ENCODE measurements at regions not wholly inside any gene's neighbourhood (a gene's known extent, or its start where the extent isn't known, plus 50 kb on each side); places are given as distances from the start of the nearest gene placed in this dataset.

- H3K27ac ChIP-seq: peak overlapping the region; percentile 85
- TF ChIP-seq, protein P1, sequence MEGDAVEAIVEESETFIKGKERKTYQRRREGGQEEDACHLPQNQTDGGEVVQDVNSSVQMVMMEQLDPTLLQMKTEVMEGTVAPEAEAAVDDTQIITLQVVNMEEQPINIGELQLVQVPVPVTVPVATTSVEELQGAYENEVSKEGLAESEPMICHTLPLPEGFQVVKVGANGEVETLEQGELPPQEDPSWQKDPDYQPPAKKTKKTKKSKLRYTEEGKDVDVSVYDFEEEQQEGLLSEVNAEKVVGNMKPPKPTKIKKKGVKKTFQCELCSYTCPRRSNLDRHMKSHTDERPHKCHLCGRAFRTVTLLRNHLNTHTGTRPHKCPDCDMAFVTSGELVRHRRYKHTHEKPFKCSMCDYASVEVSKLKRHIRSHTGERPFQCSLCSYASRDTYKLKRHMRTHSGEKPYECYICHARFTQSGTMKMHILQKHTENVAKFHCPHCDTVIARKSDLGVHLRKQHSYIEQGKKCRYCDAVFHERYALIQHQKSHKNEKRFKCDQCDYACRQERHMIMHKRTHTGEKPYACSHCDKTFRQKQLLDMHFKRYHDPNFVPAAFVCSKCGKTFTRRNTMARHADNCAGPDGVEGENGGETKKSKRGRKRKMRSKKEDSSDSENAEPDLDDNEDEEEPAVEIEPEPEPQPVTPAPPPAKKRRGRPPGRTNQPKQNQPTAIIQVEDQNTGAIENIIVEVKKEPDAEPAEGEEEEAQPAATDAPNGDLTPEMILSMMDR (conservative IDR thresholded peaks at IDR 0.05): no peak
Measured at GRCh38 chr4:138826322-138826721, 189.3 kb upstream of the NOCT start.

GRCh38 chr4:138821331-138821730 lies 194.2 kb upstream of the NOCT start:
- TF ChIP-seq, protein P1 (conservative IDR thresholded peaks at IDR 0.05): no peak
- H3K27ac ChIP-seq: 0 out of 2 replicates have a peak overlapping the region, but pooled peaks have one; percentile 5

GRCh38 chr4:138816875-138817274 lies 198.7 kb upstream of the NOCT start:
- TF ChIP-seq, protein P1 (conservative IDR thresholded peaks at IDR 0.05): no peak
- no peak overlapping the region for H3K27ac ChIP-seq

DNA sequence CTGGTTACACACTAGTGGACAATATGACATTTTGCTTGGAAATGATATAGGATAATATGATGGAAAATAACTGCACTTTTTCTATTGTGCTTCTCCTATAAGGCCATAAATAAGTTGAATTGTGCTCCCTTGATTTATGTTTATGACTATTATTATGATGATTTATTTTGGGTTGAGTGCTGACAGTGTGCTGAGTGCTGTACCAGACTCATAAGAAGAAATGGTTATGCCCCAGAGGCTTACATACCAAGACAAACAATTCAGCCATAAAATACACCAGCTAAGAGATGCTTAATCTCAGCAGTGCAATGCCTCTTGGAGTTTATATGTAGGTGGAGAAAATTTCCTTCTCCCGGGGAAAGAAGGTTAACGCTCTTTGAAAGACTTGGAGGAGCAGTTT lies 199.8 kb upstream of the NOCT start:
- TF ChIP-seq, protein P1 (conservative IDR thresholded peaks at IDR 0.05): no peak

GRCh38 chr4:138805736-138806135 lies 209.8 kb upstream of the NOCT start:
- TF ChIP-seq, protein P1 (conservative IDR thresholded peaks at IDR 0.05): no peak
- no peak overlapping the region for H3K27ac ChIP-seq

More for the DNA sequence above, 199.8 kb upstream of the NOCT start:
- no peak overlapping the region for H3K27ac ChIP-seq

DNA sequence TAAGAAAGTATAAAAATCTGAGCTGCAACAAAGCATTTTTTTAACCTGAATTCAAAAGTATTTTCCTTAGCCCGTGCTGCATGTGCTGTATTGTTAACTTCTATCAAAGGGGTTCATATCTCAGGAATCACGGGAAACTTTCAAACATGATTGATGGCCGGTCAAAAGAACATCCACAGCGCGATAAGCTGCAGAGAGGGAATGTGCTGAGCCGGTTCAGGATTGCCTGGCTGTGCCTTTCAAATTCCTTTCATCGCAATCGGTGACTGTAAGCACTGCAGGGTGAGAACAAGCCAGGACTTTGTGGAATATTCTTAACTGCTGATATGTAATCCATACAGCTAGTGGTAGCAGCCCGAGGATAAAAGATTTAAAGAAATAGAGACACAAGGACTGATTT lies 210.9 kb upstream of the NOCT start:
- H3K27ac ChIP-seq: no peak overlapping the region
- TF ChIP-seq, protein P1 (conservative IDR thresholded peaks at IDR 0.05): no peak

DNA sequence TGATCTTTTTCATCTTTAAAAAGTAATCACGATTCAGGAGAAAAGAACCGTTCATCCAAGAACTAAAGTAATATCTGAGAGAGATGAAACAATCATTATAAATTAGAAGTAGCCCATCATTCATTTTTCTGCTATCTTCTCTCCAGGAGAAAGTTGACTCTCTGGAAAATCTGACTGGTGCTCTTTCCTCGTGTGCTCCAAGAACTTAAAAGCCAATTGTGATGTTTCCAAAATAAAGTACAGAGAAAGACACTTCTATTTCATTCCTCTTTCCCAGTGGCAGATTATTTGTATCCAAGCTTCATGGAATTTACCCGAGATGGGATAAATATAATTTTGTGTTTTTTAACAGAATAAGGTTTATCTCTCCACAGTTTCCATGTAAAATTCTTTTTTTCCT lies 212.5 kb upstream of the NOCT start:
- TF ChIP-seq, protein P1 (conservative IDR thresholded peaks at IDR 0.05): no peak
- no peak overlapping the region for H3K27ac ChIP-seq

All from VCaP (cell line).